Natural killer cell (primary cell): ENCODE measurements at regions not wholly inside any gene's neighbourhood (a gene's known extent, or its start where the extent isn't known, plus 50 kb on each side); places are given as distances from the start of the nearest gene placed in this dataset.
"Not testable (repeated sequence)": the region's sequence is repeated elsewhere in the genome, so short reads cannot be mapped to it uniquely, and the experiment has no call there.

Experiments
- ATAC-seq, 3 donors: fragments of 150-1000 bp in 2 of 3; fragments of 200-7000 bp in 1 of 3; cut with Tn5 transposase; 1 replicate in 1 of 3; 2 replicates in 2 of 3; pipeline ENCODE4 v1.10.0; 2021; ENCODE audit warnings: mild to moderate bottlenecking in 2 of 3, moderate library complexity in 2 of 3
- DNase-seq, 2 donors: peaks; one replicate each; pipeline versions ENCODE4 v3.0.0 to v3.0.0-alpha.2; 2013 to 2021; ENCODE audit warnings: mixed read lengths in 1 of 2
- H3K27ac ChIP-seq: one replicate; pipeline ENCODE4 v1.5.1; 2013; ENCODE audit warnings: mild to moderate bottlenecking, low read length
- H3K27me3 ChIP-seq: one replicate; pipeline ENCODE4 v1.6.1; 2013; ENCODE audit warnings: low read length; ENCODE audit not compliant: control insufficient read depth, insufficient read depth
- H3K36me3 ChIP-seq: one replicate; pipeline ENCODE4 v1.6.1; 2013; ENCODE audit warnings: low read length; ENCODE audit not compliant: control insufficient read depth, insufficient read depth
- H3K4me1 ChIP-seq: one replicate; pipeline ENCODE4 v1.6.1; 2013; ENCODE audit warnings: low read length; ENCODE audit not compliant: control insufficient read depth, insufficient read depth
- H3K4me3 ChIP-seq: one replicate; pipeline ENCODE4 v1.5.1; 2013; ENCODE audit warnings: low read length
- H3K9me3 ChIP-seq: one replicate; pipeline ENCODE4 v1.6.1; 2013; ENCODE audit warnings: low read length; ENCODE audit not compliant: control insufficient read depth, insufficient read depth
- H3K27ac Mint-ChIP-seq, 2 donors: one replicate each; pipeline ENCODE4 v1.8.0; 2022; ENCODE audit warnings: mild to moderate bottlenecking in 2 of 2, mixed read lengths in 2 of 2, moderate library complexity in 1 of 2
- H3K27me3 Mint-ChIP-seq, 2 donors: one replicate each; pipeline ENCODE4 v1.8.0; 2022; ENCODE audit warnings: low read depth in 2 of 2, mixed read lengths in 2 of 2
- H3K36me3 Mint-ChIP-seq: one replicate; pipeline ENCODE4 v1.8.0; 2022; ENCODE audit warnings: mixed read lengths
- H3K4me1 Mint-ChIP-seq, 2 donors: one replicate each; pipeline ENCODE4 v1.8.0; 2022; ENCODE audit warnings: mixed read lengths in 2 of 2
- H3K4me3 Mint-ChIP-seq: one replicate; pipeline ENCODE4 v1.8.0; 2022; ENCODE audit warnings: mild to moderate bottlenecking, moderate library complexity, mixed read lengths
- H3K9me3 Mint-ChIP-seq, 2 donors: one replicate each; pipeline ENCODE4 v1.8.0; 2022; ENCODE audit warnings: mixed read lengths in 2 of 2
- CTCF ChIP-seq: fragments of 200-600 bp; IDR thresholded peaks from one replicate; pipeline ENCODE4 v1.8.0; 2022; ENCODE audit warnings: antibody characterized with exemption
- WGBS: methylation state at CpG from one replicate; pipeline ENCODE4 v1.1.7; 2013; ENCODE audit warnings: missing lambda C conversion rate; ENCODE audit not compliant: insufficient coverage; 5-methylcytosine and 5-hydroxymethylcytosine counted together
- intact Hi-C: fragments of 100-400 bp; cut with micrococcal nuclease; formaldehyde crosslinking; loops from one replicate; pipeline ENCODE4 v1.14.2; 2022

GRCh38 chr7:113742946-113743431 lies 175.8 kb downstream of the PPP1R3A start:
- H3K9me3 ChIP-seq, H3K27me3 ChIP-seq, H3K4me3 Mint-ChIP-seq, intact Hi-C loops, H3K36me3 ChIP-seq, H3K27ac Mint-ChIP-seq, H3K4me1 Mint-ChIP-seq, H3K27ac ChIP-seq, ATAC-seq, DNase-seq, H3K4me1 ChIP-seq, H3K4me3 ChIP-seq, H3K36me3 Mint-ChIP-seq, H3K27me3 Mint-ChIP-seq: not testable (repeated sequence)
- 91% methylated on average over 32 of the region's 34 CpGs for WGBS
- H3K9me3 Mint-ChIP-seq: peaks cover 12% of the 10 kb centered on the region in 2 donors

- H3K36me3 Mint-ChIP-seq: no peaks in the 10 kb centered on the region
- no peaks in the 10 kb centered on the region for H3K27me3 Mint-ChIP-seq
- H3K27ac Mint-ChIP-seq: no peak overlapping the region
- Histone ChIP-seq H3K36me3 (no peaks in the 10 kb centered on the region), H3K27me3 (no peaks in the 10 kb centered on the region), H3K4me3 (no peak overlapping the region), H3K4me1 (no peaks in the 10 kb centered on the region), H3K9me3 (no peaks in the 10 kb centered on the region), H3K27ac (no peak overlapping the region)
- ATAC-seq (no peak), DNase-seq (no peak)
- no peak for TF ChIP-seq CTCF
- H3K4me3 Mint-ChIP-seq: no peak overlapping the region
- intact Hi-C loops: no loop called here
- no peaks in the 10 kb centered on the region for H3K4me1 Mint-ChIP-seq
- WGBS: 100% methylated on average over 1 of the region's 2 CpGs
- peaks cover 12% of the 10 kb centered on the region in 2 donors for H3K9me3 Mint-ChIP-seq
Measured at GRCh38 chr7:113742377-113742776, 176.4 kb downstream of the PPP1R3A start.

- Histone ChIP-seq H3K4me3 (no peak overlapping the region), H3K27ac (no peak overlapping the region), H3K27me3 (no peaks in the 10 kb centered on the region), H3K4me1 (no peaks in the 10 kb centered on the region), H3K9me3 (no peaks in the 10 kb centered on the region), H3K36me3 (no peaks in the 10 kb centered on the region)
- 85% methylated on average over 3 of the region's 3 CpGs for WGBS
- H3K4me1 Mint-ChIP-seq: no peaks in the 10 kb centered on the region
- DNase-seq: no peak
- peaks cover 8% of the 10 kb centered on the region in 2 donors for H3K9me3 Mint-ChIP-seq
- TF ChIP-seq CTCF: no peak
- H3K36me3 Mint-ChIP-seq: no peaks in the 10 kb centered on the region
- no peaks in the 10 kb centered on the region for H3K27me3 Mint-ChIP-seq
- ATAC-seq: no peak
- no peak overlapping the region for H3K4me3 Mint-ChIP-seq
- intact Hi-C loops: no loop called here
- no peak overlapping the region for H3K27ac Mint-ChIP-seq
Measured at GRCh38 chr7:113731571-113731970, 187.2 kb downstream of the PPP1R3A start.

GRCh38 chr7:113730309-113730955 lies 188.4 kb downstream of the PPP1R3A start:
- Mint-ChIP-seq H3K27me3 (no peaks in the 10 kb centered on the region), H3K27ac (no peak overlapping the region), H3K36me3 (no peaks in the 10 kb centered on the region), H3K4me3 (no peak overlapping the region), H3K9me3 (peaks cover 3 to 4% of the 10 kb centered on the region in 2 donors), H3K4me1 (no peaks in the 10 kb centered on the region)
- TF ChIP-seq CTCF: no peak
- H3K4me3 ChIP-seq: no peak overlapping the region
- DNase-seq (no peak), ATAC-seq (no peak)
- H3K36me3 ChIP-seq: no peaks in the 10 kb centered on the region
- H3K4me1 ChIP-seq: no peaks in the 10 kb centered on the region
- H3K27me3 ChIP-seq: no peaks in the 10 kb centered on the region
- WGBS: no CpG with 5 or more reads among the region's 1 CpG
- intact Hi-C loops: no loop called here
- H3K27ac ChIP-seq: no peak overlapping the region
- H3K9me3 ChIP-seq: no peaks in the 10 kb centered on the region
